ENCODE measurements at regions not wholly inside any gene's neighbourhood (a gene's known extent, or its start where the extent isn't known, plus 50 kb on each side); places are given as distances from the start of the nearest gene placed in this dataset.
"Not testable (repeated sequence)": the region's sequence is repeated elsewhere in the genome, so short reads cannot be mapped to it uniquely, and the experiment has no call there.

DNA sequence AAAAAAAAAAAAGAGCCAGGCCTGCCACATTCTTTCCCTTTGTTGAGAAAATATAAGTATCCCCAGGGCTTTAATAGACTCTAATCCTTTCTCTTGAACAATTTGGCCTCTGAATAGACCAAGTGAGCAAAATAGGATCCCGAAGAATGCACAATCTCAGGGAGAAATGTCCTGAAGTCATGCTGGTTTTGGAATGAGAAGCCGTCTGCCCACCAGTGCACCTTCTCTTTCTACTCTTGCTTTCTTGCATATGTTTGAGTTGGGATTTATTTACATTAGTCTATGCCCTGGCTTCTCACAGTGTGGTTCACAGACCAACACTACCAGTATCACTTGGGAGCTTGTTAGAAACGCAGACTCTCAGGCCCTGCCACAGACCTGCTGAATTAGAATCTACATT, 153.0 kb downstream of the ZNF621 start:
- H3K27ac ChIP-seq (ENCODE audit: low read length) = no peak overlapping the region
- no peak overlapping the region for H3K9ac ChIP-seq (ENCODE audit: low read depth, low read length)
- peaks cover 14% of the 10 kb centered on the region for H3K4me1 ChIP-seq (ENCODE audit: insufficient read depth, low read length)
- no peaks in the 10 kb centered on the region for H3K27me3 ChIP-seq (ENCODE audit: insufficient read depth, low read length)
- H3K4me3 ChIP-seq (ENCODE audit: low read length) = no peak overlapping the region
- H3K36me3 ChIP-seq (ENCODE audit: insufficient read depth, low read depth, low read length) = no peaks in the 10 kb centered on the region
- H3K9me3 ChIP-seq (ENCODE audit: insufficient read depth, low read depth, low read length) = 0 out of 2 replicates have a peak, but pooled peaks cover 3% of the 10 kb centered on the region

GRCh38 chr3:40679290-40679689, 154.5 kb downstream of the ZNF621 start:
- Histone ChIP-seq H3K4me3 (ENCODE audit: low read length) (no peak overlapping the region), H3K4me1 (ENCODE audit: insufficient read depth, low read length) (peaks cover 14% of the 10 kb centered on the region), H3K9me3 (ENCODE audit: insufficient read depth, low read depth, low read length) (0 out of 2 replicates have a peak, but pooled peaks cover 3% of the 10 kb centered on the region), H3K36me3 (ENCODE audit: insufficient read depth, low read depth, low read length) (no peaks in the 10 kb centered on the region), H3K27me3 (ENCODE audit: insufficient read depth, low read length) (no peaks in the 10 kb centered on the region), H3K9ac (ENCODE audit: low read depth, low read length) (no peak overlapping the region), H3K27ac (ENCODE audit: low read length) (no peak overlapping the region)

DNA sequence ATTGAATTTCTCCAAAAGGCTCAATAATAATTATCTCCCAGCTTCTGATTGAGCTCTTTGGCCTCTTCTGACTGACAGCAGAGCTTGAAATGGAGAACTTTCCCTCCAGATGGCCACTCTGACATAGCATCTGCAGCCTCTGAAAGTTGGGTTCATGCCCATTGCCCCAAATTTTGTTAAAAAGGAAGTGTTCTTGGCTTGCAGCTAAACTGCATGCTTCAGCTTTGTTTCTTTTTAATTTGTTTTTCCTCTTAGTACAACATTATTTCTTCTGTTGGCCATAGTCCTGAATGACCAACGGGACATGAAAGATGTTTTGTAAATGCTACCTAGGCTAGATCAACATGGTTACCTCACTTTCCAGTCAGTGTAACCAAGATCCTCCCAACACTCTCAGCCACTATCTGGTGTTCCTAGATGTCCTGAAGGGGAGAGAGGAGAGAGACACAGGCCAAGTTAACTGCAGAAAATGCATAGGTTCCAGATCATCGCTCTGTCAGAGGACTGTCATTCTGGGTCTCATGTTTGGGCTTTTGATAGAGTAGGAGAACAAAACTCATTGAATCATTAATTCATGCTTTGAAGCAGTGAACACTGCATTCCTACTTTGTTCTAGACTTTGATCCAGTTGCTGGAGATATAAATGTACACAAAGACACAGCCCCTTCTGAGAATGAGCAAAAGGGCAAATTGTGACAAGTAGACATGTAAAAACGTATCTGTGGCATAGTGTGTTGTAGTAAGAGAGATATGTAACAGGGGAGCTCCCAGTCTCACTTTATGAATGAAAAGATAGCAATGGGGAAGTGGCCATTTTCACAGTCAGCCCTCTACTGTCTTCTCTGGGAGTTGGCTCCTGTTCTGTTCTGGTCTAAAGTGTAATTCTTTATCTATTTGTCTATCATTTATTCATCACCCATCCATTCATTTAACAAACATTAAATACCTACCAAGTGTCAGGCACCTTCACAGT, 156.2 kb downstream of the ZNF621 start:
- H3K4me3 ChIP-seq (ENCODE audit: low read length) = no peak overlapping the region
- no peaks in the 10 kb centered on the region for H3K27me3 ChIP-seq (ENCODE audit: insufficient read depth, low read length)
- no peaks in the 10 kb centered on the region for H3K36me3 ChIP-seq (ENCODE audit: insufficient read depth, low read depth, low read length)
- H3K27ac ChIP-seq (ENCODE audit: low read length) = no peak overlapping the region
- H3K4me1 ChIP-seq (ENCODE audit: insufficient read depth, low read length) = peaks cover 14% of the 10 kb centered on the region
- H3K9ac ChIP-seq (ENCODE audit: low read depth, low read length) = no peak overlapping the region
- H3K9me3 ChIP-seq (ENCODE audit: insufficient read depth, low read depth, low read length) = no peaks in the 10 kb centered on the region

- Histone ChIP-seq H3K27me3 (ENCODE audit: insufficient read depth, low read length) (no peaks in the 10 kb centered on the region), H3K36me3 (ENCODE audit: insufficient read depth, low read depth, low read length) (no peaks in the 10 kb centered on the region)
Observed at GRCh38 chr3:40681658-40682055, 156.9 kb downstream of the ZNF621 start.

GRCh38 chr3:40689837-40690236, 165.1 kb downstream of the ZNF621 start:
- Histone ChIP-seq H3K4me3 (ENCODE audit: low read length) (no peak overlapping the region), H3K4me1 (ENCODE audit: insufficient read depth, low read length) (no peaks in the 10 kb centered on the region), H3K36me3 (ENCODE audit: insufficient read depth, low read depth, low read length) (no peaks in the 10 kb centered on the region), H3K27me3 (ENCODE audit: insufficient read depth, low read length) (no peaks in the 10 kb centered on the region), H3K9me3 (ENCODE audit: insufficient read depth, low read depth, low read length) (no peaks in the 10 kb centered on the region), H3K9ac (ENCODE audit: low read depth, low read length) (no peak overlapping the region), H3K27ac (ENCODE audit: low read length) (no peak overlapping the region)

More at GRCh38 chr3:40681658-40682055, 156.9 kb downstream of the ZNF621 start:
- Histone ChIP-seq H3K27ac (ENCODE audit: low read length) (no peak overlapping the region), H3K4me1 (ENCODE audit: insufficient read depth, low read length) (peaks cover 14% of the 10 kb centered on the region), H3K9me3 (ENCODE audit: insufficient read depth, low read depth, low read length) (no peaks in the 10 kb centered on the region), H3K4me3 (ENCODE audit: low read length) (no peak overlapping the region), H3K9ac (ENCODE audit: low read depth, low read length) (no peak overlapping the region)

DNA sequence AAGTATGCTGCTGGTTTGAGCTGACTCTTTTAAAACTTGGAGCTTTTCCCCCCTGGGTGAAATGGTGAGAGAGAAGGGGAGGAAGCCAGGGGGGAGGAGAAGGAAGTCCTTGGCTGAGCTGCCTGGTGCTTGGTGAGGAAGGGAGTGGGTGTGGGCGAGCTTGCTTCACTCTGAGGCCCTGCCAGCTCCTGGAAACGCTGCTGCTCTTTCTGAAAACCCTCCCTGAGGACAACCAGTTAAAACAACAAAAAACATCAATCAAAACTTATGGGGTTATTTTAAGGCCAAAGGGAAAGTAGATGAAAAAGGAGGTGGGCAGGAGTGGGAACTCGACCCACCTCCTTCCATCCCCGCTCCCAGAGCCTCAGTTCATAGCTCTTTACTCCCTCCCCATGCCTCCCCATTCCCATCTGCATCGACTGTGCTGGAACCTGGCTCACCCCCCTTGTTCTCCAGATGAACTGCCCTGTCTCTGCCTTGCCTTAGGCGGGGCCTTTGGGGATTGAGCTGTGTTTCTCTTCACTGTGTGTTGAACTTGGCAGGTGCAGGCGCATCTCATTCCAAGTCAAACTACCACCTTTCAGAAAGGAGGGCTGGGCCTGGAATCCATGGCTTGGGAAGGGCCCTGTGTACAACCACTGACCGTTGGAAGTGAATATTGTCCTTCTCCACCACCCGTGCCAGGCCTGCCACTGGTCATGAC, 166.1 kb downstream of the ZNF621 start:
- no peak overlapping the region for H3K4me3 ChIP-seq (ENCODE audit: low read length)
- H3K9ac ChIP-seq (ENCODE audit: low read depth, low read length) = no peak overlapping the region
- no peaks in the 10 kb centered on the region for H3K4me1 ChIP-seq (ENCODE audit: insufficient read depth, low read length)
- no peaks in the 10 kb centered on the region for H3K27me3 ChIP-seq (ENCODE audit: insufficient read depth, low read length)
- H3K9me3 ChIP-seq (ENCODE audit: insufficient read depth, low read depth, low read length) = no peaks in the 10 kb centered on the region
- H3K36me3 ChIP-seq (ENCODE audit: insufficient read depth, low read depth, low read length) = no peaks in the 10 kb centered on the region
- H3K27ac ChIP-seq (ENCODE audit: low read length) = no peak overlapping the region

- Histone ChIP-seq H3K27me3 (ENCODE audit: insufficient read depth, low read length) (no peaks in the 10 kb centered on the region), H3K4me3 (ENCODE audit: low read length) (no peak overlapping the region), H3K27ac (ENCODE audit: low read length) (no peak overlapping the region), H3K9me3 (ENCODE audit: insufficient read depth, low read depth, low read length) (no peaks in the 10 kb centered on the region), H3K36me3 (ENCODE audit: insufficient read depth, low read depth, low read length) (no peaks in the 10 kb centered on the region), H3K4me1 (ENCODE audit: insufficient read depth, low read length) (no peaks in the 10 kb centered on the region), H3K9ac (ENCODE audit: low read depth, low read length) (no peak overlapping the region)
Observed at GRCh38 chr3:40691452-40691861, 166.7 kb downstream of the ZNF621 start.

GRCh38 chr3:40695848-40696247, 171.1 kb downstream of the ZNF621 start:
- no peaks in the 10 kb centered on the region for H3K4me1 ChIP-seq (ENCODE audit: insufficient read depth, low read length)
- H3K27me3 ChIP-seq (ENCODE audit: insufficient read depth, low read length) = no peaks in the 10 kb centered on the region
- H3K4me3 ChIP-seq (ENCODE audit: low read length) = no peak overlapping the region
- H3K36me3 ChIP-seq (ENCODE audit: insufficient read depth, low read depth, low read length) = no peaks in the 10 kb centered on the region
- H3K27ac ChIP-seq (ENCODE audit: low read length) = no peak overlapping the region
- no peak overlapping the region for H3K9ac ChIP-seq (ENCODE audit: low read depth, low read length)
- H3K9me3 ChIP-seq (ENCODE audit: insufficient read depth, low read depth, low read length) = peaks cover 5% of the 10 kb centered on the region

DNA sequence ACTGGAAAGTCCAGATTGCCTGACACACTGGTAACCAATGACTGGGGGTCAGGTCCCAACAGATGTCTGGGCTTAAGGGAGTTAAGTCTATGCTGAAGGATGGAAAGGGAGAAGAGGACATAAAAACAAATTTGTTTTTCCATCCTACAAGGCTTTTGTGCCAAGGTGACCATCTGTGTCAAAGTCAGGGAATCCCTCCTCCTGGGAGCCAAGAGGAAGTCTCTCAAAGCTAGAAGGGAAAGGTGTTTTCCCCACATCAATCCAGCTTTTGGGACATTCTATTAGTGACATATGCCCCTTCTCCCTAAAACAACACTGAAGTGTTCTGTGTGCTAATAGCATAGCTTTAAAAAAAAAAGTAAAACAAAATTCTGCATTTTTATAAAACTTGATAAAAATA, 173.9 kb downstream of the ZNF621 start:
- not testable (repeated sequence) for H3K9ac ChIP-seq (ENCODE audit: low read depth, low read length); H3K36me3 ChIP-seq (ENCODE audit: insufficient read depth, low read depth, low read length); H3K27ac ChIP-seq (ENCODE audit: low read length); H3K4me1 ChIP-seq (ENCODE audit: insufficient read depth, low read length); H3K4me3 ChIP-seq (ENCODE audit: low read length); H3K27me3 ChIP-seq (ENCODE audit: insufficient read depth, low read length)
- peaks cover 11% of the 10 kb centered on the region for H3K9me3 ChIP-seq (ENCODE audit: insufficient read depth, low read depth, low read length)

- H3K36me3 ChIP-seq (ENCODE audit: insufficient read depth, low read depth, low read length) = no peaks in the 10 kb centered on the region
- no peak overlapping the region for H3K4me3 ChIP-seq (ENCODE audit: low read length)
- H3K9me3 ChIP-seq (ENCODE audit: insufficient read depth, low read depth, low read length) = peaks cover 11% of the 10 kb centered on the region
- no peaks in the 10 kb centered on the region for H3K4me1 ChIP-seq (ENCODE audit: insufficient read depth, low read length)
- H3K27me3 ChIP-seq (ENCODE audit: insufficient read depth, low read length) = no peaks in the 10 kb centered on the region
- H3K27ac ChIP-seq (ENCODE audit: low read length) = no peak overlapping the region
- no peak overlapping the region for H3K9ac ChIP-seq (ENCODE audit: low read depth, low read length)
Observed at GRCh38 chr3:40701016-40701588, 176.3 kb downstream of the ZNF621 start.

- Histone ChIP-seq H3K27ac (ENCODE audit: low read length) (no peak overlapping the region), H3K9ac (ENCODE audit: low read depth, low read length) (no peak overlapping the region), H3K4me1 (ENCODE audit: insufficient read depth, low read length) (no peaks in the 10 kb centered on the region), H3K27me3 (ENCODE audit: insufficient read depth, low read length) (no peaks in the 10 kb centered on the region), H3K36me3 (ENCODE audit: insufficient read depth, low read depth, low read length) (no peaks in the 10 kb centered on the region), H3K4me3 (ENCODE audit: low read length) (no peak overlapping the region), H3K9me3 (ENCODE audit: insufficient read depth, low read depth, low read length) (peaks cover 11% of the 10 kb centered on the region)
Observed at GRCh38 chr3:40704224-40704623, 179.5 kb downstream of the ZNF621 start.

Measured in iPS-20b (cell line).